Stimulated activated CD4-positive, alpha-beta T cell treated with anti-CD3 and anti-CD28 coated beads, TNF-alpha, amount 100 ng/mL, for 48 hours (primary cell): ENCODE measurements at regions not wholly inside any gene's neighbourhood (a gene's known extent, or its start where the extent isn't known, plus 50 kb on each side); places are given as distances from the start of the nearest gene placed in this dataset.
"Not testable (repeated sequence)": the region's sequence is repeated elsewhere in the genome, so short reads cannot be mapped to it uniquely, and the experiment has no call there.

ENCODE experiments used
- DNase-seq, 3 donors: peaks; one replicate each; pipeline ENCODE4 v3.0.0-alpha.2; 2020; ENCODE audit warnings: low read depth in 3 of 3

GRCh38 chr4:52372747-52373146, 286.4 kb downstream of the USP46 start:
- no peak for DNase-seq

GRCh38 chr4:52373650-52374049, 285.5 kb downstream of the USP46 start:
- DNase-seq, result no peak

GRCh38 chr4:52374877-52375276, 284.2 kb downstream of the USP46 start:
- no peak for DNase-seq

- peak in 1 of 3 donors; percentile 4 for DNase-seq
Observed at GRCh38 chr4:52376132-52376704, 282.9 kb downstream of the USP46 start.

GRCh38 chr4:52377563-52377962, 281.5 kb downstream of the USP46 start:
- no peak for DNase-seq

GRCh38 chr4:52407545-52407944, 251.6 kb downstream of the USP46 start:
- DNase-seq, result no peak

GRCh38 chr4:52408032-52408431, 251.1 kb downstream of the USP46 start:
- no peak for DNase-seq

- no peak for DNase-seq
Observed at GRCh38 chr4:52408471-52408870, 250.6 kb downstream of the USP46 start.

GRCh38 chr4:52409766-52410165, 249.3 kb downstream of the USP46 start:
- not testable (repeated sequence) for DNase-seq

GRCh38 chr4:52410971-52411370, 248.1 kb downstream of the USP46 start:
- no peak for DNase-seq

GRCh38 chr4:52420330-52420729, 238.8 kb downstream of the USP46 start:
- DNase-seq, result no peak

GRCh38 chr4:52421811-52422213, 237.3 kb downstream of the USP46 start:
- no peak for DNase-seq

- no peak for DNase-seq
Observed at GRCh38 chr4:52423967-52424366, 235.1 kb downstream of the USP46 start.

- no peak for DNase-seq
Observed at GRCh38 chr4:52425751-52426326, 233.3 kb downstream of the USP46 start.

- DNase-seq, result no peak
Observed at GRCh38 chr4:52431410-52431809, 227.7 kb downstream of the USP46 start.

- no peak for DNase-seq
Observed at GRCh38 chr4:52431869-52432268, 227.2 kb downstream of the USP46 start.

- not testable (repeated sequence) for DNase-seq
Observed at GRCh38 chr4:52442524-52442923, 216.6 kb downstream of the USP46 start.

GRCh38 chr4:52472444-52472843, 186.7 kb downstream of the USP46 start:
- DNase-seq, result no peak

- no peak for DNase-seq
Observed at GRCh38 chr4:52477191-52477780, 181.8 kb downstream of the USP46 start.

GRCh38 chr4:52483186-52483890, 175.8 kb downstream of the USP46 start:
- DNase-seq, result no peak

- no peak for DNase-seq
Observed at GRCh38 chr4:52507774-52508173, 151.3 kb downstream of the USP46 start.

GRCh38 chr4:52510939-52511565, 148.0 kb downstream of the USP46 start:
- no peak for DNase-seq
